Right lobe of liver (tissue), 4 donors: ENCODE measurements at regions not wholly inside any gene's neighbourhood (a gene's known extent, or its start where the extent isn't known, plus 50 kb on each side); places are given as distances from the start of the nearest gene placed in this dataset.

ENCODE experiments used
- POLR2A ChIP-seq: fragments of 450-650 bp; IDR thresholded peaks from one replicate; pipeline ENCODE4 v1.6.1; 2017; ENCODE audit warnings: antibody characterized with exemption, mild to moderate bottlenecking
- TF ChIP-seq, protein P1 (sequence below), 4 donors: fragments of 200-600 bp in 3 of 4; fragments of 450-650 bp in 1 of 4; IDR thresholded peaks; one replicate each; pipeline versions ENCODE4 v1.5.1 to v1.8.0; 2016 to 2022; ENCODE audit warnings: antibody characterized with exemption in 4 of 4, mild to moderate bottlenecking in 2 of 4
- donor health status: DM: no; HTN: no; CAD: no.
- donor health status: DM: no; HTN: no; CAD: no.
- donor health status: DM: no; HTN: yes; CAD: no.

DNA sequence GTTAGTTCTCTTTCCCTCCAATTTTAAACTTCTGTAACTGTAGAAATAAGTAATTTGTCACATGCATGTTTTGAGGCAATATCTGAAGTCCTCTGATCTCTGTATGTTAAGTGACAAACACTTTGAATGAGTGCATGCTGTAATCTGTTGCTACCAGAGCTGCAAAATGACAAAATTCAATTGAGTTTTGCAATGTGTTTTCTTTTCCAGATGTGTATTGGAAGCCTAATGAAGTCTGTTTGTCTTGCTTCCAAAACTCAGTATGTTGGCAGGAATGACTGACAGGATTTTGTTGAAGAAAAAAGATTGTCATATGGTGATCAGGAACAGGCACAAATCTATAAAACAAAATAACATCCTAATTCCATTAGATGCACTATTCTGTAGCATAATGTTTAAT, 561.6 kb upstream of the CDH8 start:
- TF ChIP-seq, protein P1, sequence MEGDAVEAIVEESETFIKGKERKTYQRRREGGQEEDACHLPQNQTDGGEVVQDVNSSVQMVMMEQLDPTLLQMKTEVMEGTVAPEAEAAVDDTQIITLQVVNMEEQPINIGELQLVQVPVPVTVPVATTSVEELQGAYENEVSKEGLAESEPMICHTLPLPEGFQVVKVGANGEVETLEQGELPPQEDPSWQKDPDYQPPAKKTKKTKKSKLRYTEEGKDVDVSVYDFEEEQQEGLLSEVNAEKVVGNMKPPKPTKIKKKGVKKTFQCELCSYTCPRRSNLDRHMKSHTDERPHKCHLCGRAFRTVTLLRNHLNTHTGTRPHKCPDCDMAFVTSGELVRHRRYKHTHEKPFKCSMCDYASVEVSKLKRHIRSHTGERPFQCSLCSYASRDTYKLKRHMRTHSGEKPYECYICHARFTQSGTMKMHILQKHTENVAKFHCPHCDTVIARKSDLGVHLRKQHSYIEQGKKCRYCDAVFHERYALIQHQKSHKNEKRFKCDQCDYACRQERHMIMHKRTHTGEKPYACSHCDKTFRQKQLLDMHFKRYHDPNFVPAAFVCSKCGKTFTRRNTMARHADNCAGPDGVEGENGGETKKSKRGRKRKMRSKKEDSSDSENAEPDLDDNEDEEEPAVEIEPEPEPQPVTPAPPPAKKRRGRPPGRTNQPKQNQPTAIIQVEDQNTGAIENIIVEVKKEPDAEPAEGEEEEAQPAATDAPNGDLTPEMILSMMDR (IDR thresholded peaks at IDR 0.05): no peak
- TF ChIP-seq POLR2A: no peak
